Heart left ventricle (tissue), 13 donors: ENCODE measurements at regions not wholly inside any gene's neighbourhood (a gene's known extent, or its start where the extent isn't known, plus 50 kb on each side); places are given as distances from the start of the nearest gene placed in this dataset.

ENCODE experiments used
- CTCF ChIP-seq, 12 donors: fragments of 200-600 bp; sonication (generic) in 4 of 12; IDR thresholded peaks; one replicate each; pipeline versions ENCODE4 v1.5.0 to v1.8.0; 2018 to 2022; ENCODE audit warnings: antibody characterized with exemption in 12 of 12, mild to moderate bottlenecking in 5 of 12
- POLR2A ChIP-seq, 2 donors: fragments of 450-650 bp; IDR thresholded peaks; one replicate each; pipeline ENCODE4 v1.6.1; 2017; ENCODE audit warnings: antibody characterized with exemption in 2 of 2, mild to moderate bottlenecking in 2 of 2, moderate library complexity in 2 of 2
- donor health status: ischemic (EF 13 %, LVEDD 7.1; RV severe dilation, severe dysfunction).
- donor health status: DM: no; HTN: yes; CAD: no.
- donor health status: DM: no; HTN: no; CAD: no.
- donor health status: ischemic (EF 25% LVEDD 6.9; RV normal size, moderate dysfunction).
- donor health status: ischemic (EF 25% LVEDD 5.7; RV mildly dilated, moderate dysfunction).
- donor health status: ischemic (EF 35%, LVEDD 5.7; RV mildly dilated, moderate dysfunction).
- donor health status: nonischemic (EF 11% LVEDD 7.7; RV severe dilation, severe dysfunction).
- donor health status: DM: yes; HTN: yes; CAD: no.
- donor health status: PGD.
- donor health status: ischemic (EF 29% LVEDD 5.4; RV normal size, mild dysfunction).
- donor health status: nonischemic (EF 23%, LVEDD 6.1; RV moderate dilation, normal function).

- TF ChIP-seq CTCF (IDR thresholded peaks at IDR 0.05) (peak in 2 of 12 donors; percentile 13 to 17), POLR2A (IDR thresholded peaks at IDR 0.05) (no peak)
These were observed 1729.1 kb downstream of the TP53TG3F start for GRCh38 chr16:35188288-35189155.
